IgD-negative memory B cell (primary cell): ENCODE measurements at regions not wholly inside any gene's neighbourhood (a gene's known extent, or its start where the extent isn't known, plus 50 kb on each side); places are given as distances from the start of the nearest gene placed in this dataset.
"Not testable (repeated sequence)": the region's sequence is repeated elsewhere in the genome, so short reads cannot be mapped to it uniquely, and the experiment has no call there.

Experiments
- H3K27ac Mint-ChIP-seq, 3 donors: one replicate each; pipeline ENCODE4 v1.8.0; 2020 to 2022; ENCODE audit warnings: mild to moderate bottlenecking in 3 of 3, mixed read lengths in 3 of 3, moderate library complexity in 1 of 3
- H3K27me3 Mint-ChIP-seq: one replicate; pipeline ENCODE4 v1.8.0; 2021; ENCODE audit warnings: mixed read lengths
- H3K36me3 Mint-ChIP-seq: one replicate; pipeline ENCODE4 v1.8.0; 2020; ENCODE audit warnings: mild to moderate bottlenecking, mixed read lengths
- H3K4me1 Mint-ChIP-seq, 3 donors: one replicate each; pipeline ENCODE4 v1.8.0; 2020 to 2022; ENCODE audit warnings: mixed read lengths in 3 of 3, mild to moderate bottlenecking in 1 of 3
- H3K4me3 Mint-ChIP-seq, 4 donors: one replicate each; pipeline ENCODE4 v1.8.0; 2020 to 2022; ENCODE audit warnings: mild to moderate bottlenecking in 4 of 4, mixed read lengths in 4 of 4, moderate library complexity in 3 of 4
- H3K9me3 Mint-ChIP-seq, 3 donors: one replicate each; pipeline ENCODE4 v1.8.0; 2020 to 2021; ENCODE audit warnings: mixed read lengths in 3 of 3, mild to moderate bottlenecking in 1 of 3

GRCh38 chr14:53295372-53295771 lies 142.2 kb upstream of the DDHD1 start:
- no peaks in the 10 kb centered on the region for H3K27me3 Mint-ChIP-seq
- no peaks in the 10 kb centered on the region for H3K36me3 Mint-ChIP-seq
- H3K9me3 Mint-ChIP-seq, result no peaks in the 10 kb centered on the region
- H3K27ac Mint-ChIP-seq, result no peak overlapping the region
- peaks cover 0 to 2% (median 0%) of the 10 kb centered on the region in 3 donors for H3K4me1 Mint-ChIP-seq
- no peak overlapping the region for H3K4me3 Mint-ChIP-seq

GRCh38 chr14:53286301-53286700 lies 133.2 kb upstream of the DDHD1 start:
- H3K27me3 Mint-ChIP-seq, result no peaks in the 10 kb centered on the region
- H3K9me3 Mint-ChIP-seq, result no peaks in the 10 kb centered on the region
- no peak overlapping the region for H3K27ac Mint-ChIP-seq
- H3K4me3 Mint-ChIP-seq, result no peak overlapping the region
- H3K36me3 Mint-ChIP-seq, result no peaks in the 10 kb centered on the region
- H3K4me1 Mint-ChIP-seq, result peaks cover 0 to 1% (median 0%) of the 10 kb centered on the region in 3 donors

GRCh38 chr14:53285821-53286220 lies 132.7 kb upstream of the DDHD1 start:
- H3K27me3 Mint-ChIP-seq, result no peaks in the 10 kb centered on the region
- no peak overlapping the region for H3K27ac Mint-ChIP-seq
- no peak overlapping the region for H3K4me3 Mint-ChIP-seq
- no peaks in the 10 kb centered on the region for H3K36me3 Mint-ChIP-seq
- peaks cover under 1 to 2% (median 2%) of the 10 kb centered on the region in 3 donors for H3K9me3 Mint-ChIP-seq
- peaks cover 0 to 1% (median 0%) of the 10 kb centered on the region in 3 donors for H3K4me1 Mint-ChIP-seq

- no peaks in the 10 kb centered on the region for H3K27me3 Mint-ChIP-seq
- no peak overlapping the region for H3K27ac Mint-ChIP-seq
- H3K36me3 Mint-ChIP-seq, result no peaks in the 10 kb centered on the region
- peaks cover 4 to 6% (median 6%) of the 10 kb centered on the region in 3 donors for H3K9me3 Mint-ChIP-seq
- peaks cover 0 to 1% (median 0%) of the 10 kb centered on the region in 3 donors for H3K4me1 Mint-ChIP-seq
- H3K4me3 Mint-ChIP-seq, result no peak overlapping the region
Observed at GRCh38 chr14:53285064-53285463, 131.9 kb upstream of the DDHD1 start.

- Mint-ChIP-seq H3K4me1 (no peaks in the 10 kb centered on the region), H3K4me3 (peak overlapping the region in 1 of 4 donors; percentile 5), H3K9me3 (peaks cover 8 to 12% (median 10%) of the 10 kb centered on the region in 3 donors), H3K36me3 (no peaks in the 10 kb centered on the region), H3K27me3 (no peaks in the 10 kb centered on the region), H3K27ac (no peak overlapping the region)
Observed at GRCh38 chr14:53278602-53279506, 125.7 kb upstream of the DDHD1 start.

- no peaks in the 10 kb centered on the region for H3K27me3 Mint-ChIP-seq
- peaks cover 2% of the 10 kb centered on the region for H3K36me3 Mint-ChIP-seq
- no peaks in the 10 kb centered on the region for H3K9me3 Mint-ChIP-seq
- H3K27ac Mint-ChIP-seq, result no peak overlapping the region
- no peaks in the 10 kb centered on the region for H3K4me1 Mint-ChIP-seq
- H3K4me3 Mint-ChIP-seq, result no peak overlapping the region
Observed at GRCh38 chr14:53273671-53274072, 120.5 kb upstream of the DDHD1 start.

- Mint-ChIP-seq H3K4me1 (no peaks in the 10 kb centered on the region), H3K27ac (no peak overlapping the region), H3K4me3 (no peak overlapping the region), H3K27me3 (no peaks in the 10 kb centered on the region), H3K36me3 (peaks cover 5% of the 10 kb centered on the region), H3K9me3 (peaks cover 0 to 8% (median 5%) of the 10 kb centered on the region in 3 donors)
Observed at GRCh38 chr14:53265025-53265424, 111.9 kb upstream of the DDHD1 start.

GRCh38 chr14:53260928-53261327 lies 107.8 kb upstream of the DDHD1 start:
- H3K27ac Mint-ChIP-seq, result peak overlapping the region in 1 of 3 donors; percentile 62
- H3K9me3 Mint-ChIP-seq, result peaks cover 2 to 14% (median 5%) of the 10 kb centered on the region in 3 donors
- H3K27me3 Mint-ChIP-seq, result no peaks in the 10 kb centered on the region
- H3K4me3 Mint-ChIP-seq, result no peak overlapping the region
- H3K36me3 Mint-ChIP-seq, result peaks cover 5% of the 10 kb centered on the region
- H3K4me1 Mint-ChIP-seq, result no peaks in the 10 kb centered on the region

- H3K4me3 Mint-ChIP-seq, result no peak overlapping the region
- H3K27me3 Mint-ChIP-seq, result no peaks in the 10 kb centered on the region
- peaks cover 3 to 14% (median 5%) of the 10 kb centered on the region in 3 donors for H3K9me3 Mint-ChIP-seq
- peak overlapping the region in 1 of 3 donors; percentile 62 for H3K27ac Mint-ChIP-seq
- H3K4me1 Mint-ChIP-seq, result no peaks in the 10 kb centered on the region
- H3K36me3 Mint-ChIP-seq, result peaks cover 5% of the 10 kb centered on the region
Observed at GRCh38 chr14:53260286-53260685, 107.2 kb upstream of the DDHD1 start.

GRCh38 chr14:53252141-53252540 lies 99.0 kb upstream of the DDHD1 start:
- Mint-ChIP-seq H3K4me1 (no peaks in the 10 kb centered on the region), H3K4me3 (no peak overlapping the region), H3K36me3 (peaks cover 6% of the 10 kb centered on the region), H3K27me3 (peaks cover 3% of the 10 kb centered on the region), H3K27ac (no peak overlapping the region), H3K9me3 (peaks cover 3 to 7% (median 3%) of the 10 kb centered on the region in 3 donors)

GRCh38 chr14:53249059-53249458 lies 95.9 kb upstream of the DDHD1 start:
- peaks cover 0 to 11% (median 8%) of the 10 kb centered on the region in 3 donors for H3K9me3 Mint-ChIP-seq
- H3K27ac Mint-ChIP-seq, result no peak overlapping the region
- peaks cover 3% of the 10 kb centered on the region for H3K27me3 Mint-ChIP-seq
- H3K36me3 Mint-ChIP-seq, result peaks cover 2% of the 10 kb centered on the region
- H3K4me1 Mint-ChIP-seq, result no peaks in the 10 kb centered on the region
- no peak overlapping the region for H3K4me3 Mint-ChIP-seq

GRCh38 chr14:53247596-53248370 lies 94.7 kb upstream of the DDHD1 start:
- peaks cover 2% of the 10 kb centered on the region for H3K36me3 Mint-ChIP-seq
- H3K4me1 Mint-ChIP-seq, result no peaks in the 10 kb centered on the region
- peaks cover 2% of the 10 kb centered on the region for H3K27me3 Mint-ChIP-seq
- no peak overlapping the region for H3K27ac Mint-ChIP-seq
- no peak overlapping the region for H3K4me3 Mint-ChIP-seq
- H3K9me3 Mint-ChIP-seq, result peaks cover 0 to 11% (median 8%) of the 10 kb centered on the region in 3 donors

GRCh38 chr14:53242898-53243297 lies 89.8 kb upstream of the DDHD1 start:
- not testable (repeated sequence) for H3K36me3 Mint-ChIP-seq, H3K27me3 Mint-ChIP-seq, H3K4me3 Mint-ChIP-seq, H3K4me1 Mint-ChIP-seq, H3K27ac Mint-ChIP-seq
- peaks cover 0 to 21% (median 13%) of the 10 kb centered on the region in 3 donors for H3K9me3 Mint-ChIP-seq

GRCh38 chr14:53237488-53237887 lies 84.4 kb upstream of the DDHD1 start:
- H3K36me3 Mint-ChIP-seq, result peaks cover 5% of the 10 kb centered on the region

GRCh38 chr14:53236708-53237107 lies 83.6 kb upstream of the DDHD1 start:
- peaks cover 6% of the 10 kb centered on the region for H3K27me3 Mint-ChIP-seq
- H3K9me3 Mint-ChIP-seq, result peaks cover 3 to 5% (median 3%) of the 10 kb centered on the region in 3 donors
- H3K4me1 Mint-ChIP-seq, result no peaks in the 10 kb centered on the region
- peaks cover 4% of the 10 kb centered on the region for H3K36me3 Mint-ChIP-seq
- H3K27ac Mint-ChIP-seq, result no peak overlapping the region
- no peak overlapping the region for H3K4me3 Mint-ChIP-seq

More at GRCh38 chr14:53237488-53237887, 84.4 kb upstream of the DDHD1 start:
- peaks cover 6% of the 10 kb centered on the region for H3K27me3 Mint-ChIP-seq
- H3K4me1 Mint-ChIP-seq, result no peaks in the 10 kb centered on the region
- H3K27ac Mint-ChIP-seq, result no peak overlapping the region
- peaks cover 3 to 12% (median 4%) of the 10 kb centered on the region in 3 donors for H3K9me3 Mint-ChIP-seq
- no peak overlapping the region for H3K4me3 Mint-ChIP-seq
